ENCODE measurements at regions not wholly inside any gene's neighbourhood (a gene's known extent, or its start where the extent isn't known, plus 50 kb on each side); places are given as distances from the start of the nearest gene placed in this dataset.

DNA sequence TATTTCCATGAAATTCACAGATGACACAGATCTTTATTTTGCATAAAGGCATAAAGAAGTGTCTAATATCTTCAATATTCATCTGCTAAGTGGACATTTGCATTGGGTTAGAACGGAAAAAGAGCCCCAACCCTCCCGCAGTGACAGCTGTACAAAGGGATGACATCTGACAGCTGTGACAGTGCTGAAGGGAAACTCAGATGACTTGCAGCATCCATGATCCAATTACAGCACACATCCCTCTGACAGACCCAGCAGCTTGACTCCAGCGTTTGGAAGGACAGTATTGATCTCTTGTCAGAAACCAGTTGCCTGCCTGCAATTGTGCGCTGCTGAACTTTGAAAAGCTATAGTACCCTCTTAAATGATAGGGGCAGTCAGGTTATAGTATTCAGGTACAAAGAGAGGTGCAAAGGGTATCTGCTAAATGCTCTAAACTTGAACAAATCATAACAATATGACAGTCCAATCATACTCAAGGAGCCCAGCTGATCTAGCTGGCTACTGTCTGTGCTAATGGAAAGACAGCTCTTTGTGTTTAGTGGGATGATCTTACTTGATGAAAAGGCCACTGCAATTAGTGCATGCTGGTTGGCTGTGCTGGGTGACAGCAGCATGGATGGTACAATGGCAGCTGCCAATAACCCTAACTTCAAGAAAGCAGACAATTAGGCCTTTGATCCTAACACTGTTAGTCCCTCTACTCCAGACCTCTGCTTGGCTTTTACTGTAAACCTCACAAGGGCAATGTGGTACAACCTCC is 599.2 kb downstream of the NR4A2 start:
- H4K20me1 ChIP-seq (replicated peaks; ENCODE audit: control insufficient read depth, extremely low read depth, insufficient read depth, low read length) = no peaks in the 10 kb centered on the region
- POLR2A ChIA-PET = no interaction called here
- DNase-seq (ENCODE audit: low read depth, low spot score) (no peak), FAIRE-seq (no peak)
- no peak overlapping the region for H3K4me2 ChIP-seq (ENCODE audit: insufficient read depth, low read length)
- CTCF ChIA-PET = no interaction called here
- dilution Hi-C loops (cut with MboI; ENCODE audit: extremely low pct_ligation_motif_present, low sequenced_read_pairs) (no loop called here), intact Hi-C loops (cut with micrococcal nuclease) (no loop called here)
- TF ChIP-seq JUN (IDR thresholded peaks at IDR 0.05; ENCODE audit: borderline replicate concordance, insufficient read depth, insufficient read length, low read depth) = no peak
- TF ChIP-seq MYC (IDR thresholded peaks at IDR 0.05; ENCODE audit: low read depth, low read length) = no peak
- no peak for TF ChIP-seq POLR2A (IDR thresholded peaks at IDR 0.05; ENCODE audit: low read depth, low read length)
- TF ChIP-seq FOS (IDR thresholded peaks at IDR 0.05; ENCODE audit: borderline replicate concordance, insufficient read depth, low read length) = no peak
- no peak for TF ChIP-seq POLR2AphosphoS5 (IDR thresholded peaks at IDR 0.05; ENCODE audit: insufficient read depth, low read depth, low read length)
- no peak for TF ChIP-seq GATA2 (IDR thresholded peaks at IDR 0.05; ENCODE audit: insufficient read depth, insufficient read length, low read depth, low read length)
- TF ChIP-seq CTCF (IDR thresholded peaks at IDR 0.05; ENCODE audit: extremely low read depth in 1 of 2, insufficient read depth in 1 of 2, low read depth in 1 of 2, low read length in 2 of 2) = no peak
- no peaks in the 10 kb centered on the region for H3K36me3 ChIP-seq (ENCODE audit: control insufficient read depth in 2 of 2, extremely low read depth in 1 of 2, insufficient read depth in 2 of 2, low read length in 2 of 2)
- H3K9ac ChIP-seq (replicated peaks; ENCODE audit: extremely low read depth, insufficient read depth, low read length) = no peak overlapping the region
- no peaks in the 10 kb centered on the region for H3K9me3 ChIP-seq (replicated peaks; ENCODE audit: control insufficient read depth, insufficient read depth, low read length)
- H3K4me1 ChIP-seq (ENCODE audit: control insufficient read depth, extremely low read depth, insufficient read depth, low read length) = no peaks in the 10 kb centered on the region
- no peaks in the 10 kb centered on the region for H3K27me3 ChIP-seq (ENCODE audit: control insufficient read depth in 2 of 2, insufficient read depth in 2 of 2, low read length in 2 of 2)
- no peak overlapping the region for H2AFZ ChIP-seq (ENCODE audit: low read depth, low read length)
- no TSS peak for BruUV-seq (replicated peaks)
- H3K9me1 ChIP-seq (replicated peaks; ENCODE audit: control insufficient read depth, extremely low read depth, insufficient read depth, low read length) = no peaks in the 10 kb centered on the region
- H3K79me2 ChIP-seq (ENCODE audit: control insufficient read depth, insufficient read depth, low read length) = no peaks in the 10 kb centered on the region
- no peak overlapping the region for H3K4me3 ChIP-seq (replicated peaks in 1 of 3; ENCODE audit: insufficient read depth in 1 of 3, low read depth in 1 of 3, low read length in 3 of 3)
- no peak overlapping the region for H3K27ac ChIP-seq (ENCODE audit: insufficient read depth, low read depth, low read length)
